Spinal cord (tissue), 9 donors: ENCODE measurements at regions not wholly inside any gene's neighbourhood (a gene's known extent, or its start where the extent isn't known, plus 50 kb on each side); places are given as distances from the start of the nearest gene placed in this dataset.

Experiments
- DNase-seq, 6 donors: peaks; one replicate each; pipeline versions ENCODE4 v3.0.0 to v3.0.0-alpha.2; 2013 to 2015; ENCODE audit warnings: low spot score in 6 of 6, low read depth in 4 of 6
- H3K27ac ChIP-seq: one replicate; pipeline ENCODE4 v1.5.1; 2013; ENCODE audit warnings: low read depth, low read length, control low read depth
- H3K27me3 ChIP-seq: one replicate; pipeline ENCODE4 v1.6.1; 2013; ENCODE audit warnings: low read length; ENCODE audit not compliant: control insufficient read depth, insufficient read depth
- H3K36me3 ChIP-seq: one replicate; pipeline ENCODE4 v1.6.1; 2013; ENCODE audit warnings: low read length; ENCODE audit not compliant: control insufficient read depth, insufficient read depth
- H3K4me1 ChIP-seq: one replicate; pipeline ENCODE4 v1.6.1; 2013; ENCODE audit warnings: low read length; ENCODE audit not compliant: control insufficient read depth, insufficient read depth
- H3K4me3 ChIP-seq: one replicate; pipeline ENCODE4 v1.5.1; 2013; ENCODE audit warnings: low read depth, low read length, control low read depth
- H3K9me3 ChIP-seq: one replicate; pipeline ENCODE4 v1.6.1; 2013; ENCODE audit warnings: low read length; ENCODE audit not compliant: control insufficient read depth, insufficient read depth
- WGBS: methylation state at CpG from one replicate; pipeline ENCODE4 v1.1.5; 2013; ENCODE audit warnings: missing lambda C conversion rate; ENCODE audit not compliant: insufficient coverage; 5-methylcytosine and 5-hydroxymethylcytosine counted together
- donor health status: healthy.

GRCh38 chr4:155529716-155530115, 136.9 kb upstream of the GUCY1A1 start:
- Histone ChIP-seq H3K27me3 (no peaks in the 10 kb centered on the region), H3K9me3 (no peaks in the 10 kb centered on the region), H3K4me3 (no peak overlapping the region), H3K4me1 (no peaks in the 10 kb centered on the region), H3K27ac (no peak overlapping the region), H3K36me3 (no peaks in the 10 kb centered on the region)
- WGBS = no CpG with 5 or more reads among the region's 3 CpGs
- no peak for DNase-seq

- H3K9me3 ChIP-seq = no peaks in the 10 kb centered on the region
- DNase-seq = peak in 1 of 6 donors; percentile 54
- no peaks in the 10 kb centered on the region for H3K36me3 ChIP-seq
- H3K4me3 ChIP-seq = no peak overlapping the region
- no CpG with 5 or more reads among the region's 3 CpGs for WGBS
- no peaks in the 10 kb centered on the region for H3K4me1 ChIP-seq
- H3K27ac ChIP-seq = no peak overlapping the region
- no peaks in the 10 kb centered on the region for H3K27me3 ChIP-seq
Measured at GRCh38 chr4:155529272-155529671, 137.4 kb upstream of the GUCY1A1 start.

DNA sequence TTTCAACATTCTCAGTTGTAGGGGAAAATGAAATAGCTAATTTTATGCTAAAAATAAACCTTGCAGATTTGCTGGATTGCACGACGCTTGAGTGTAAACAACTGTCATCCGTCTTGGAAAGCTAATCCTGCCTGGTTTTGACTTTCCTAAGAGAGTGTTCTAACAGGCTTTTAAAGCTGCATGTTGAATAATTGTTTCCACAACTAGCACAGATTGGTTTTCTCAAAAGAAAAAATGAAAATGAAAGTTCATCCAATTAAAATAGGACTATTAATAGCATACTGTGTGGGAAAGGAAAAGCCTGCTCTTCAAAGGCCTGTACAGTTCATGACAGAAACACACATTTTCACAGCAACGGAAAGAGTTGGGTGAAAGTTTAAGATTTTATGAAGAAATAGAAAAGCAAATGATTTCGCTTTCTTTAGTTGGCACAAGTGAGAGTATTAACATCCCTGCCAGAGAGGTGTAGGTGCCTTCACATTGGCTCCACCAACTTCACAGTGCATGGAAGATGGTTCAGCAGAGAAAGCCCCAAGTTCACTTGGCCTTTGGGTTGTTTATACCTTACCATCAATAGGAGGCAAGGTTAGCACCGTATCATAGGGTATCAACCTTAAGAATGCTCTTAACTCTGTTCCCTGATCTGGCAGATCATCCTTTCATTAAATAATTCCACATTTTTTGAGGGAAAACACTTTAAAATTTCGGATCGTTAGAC, 140.0 kb upstream of the GUCY1A1 start:
- H3K9me3 ChIP-seq = no peaks in the 10 kb centered on the region
- peak overlapping the region; percentile 58 for H3K27ac ChIP-seq
- H3K4me1 ChIP-seq = no peaks in the 10 kb centered on the region
- no peaks in the 10 kb centered on the region for H3K36me3 ChIP-seq
- H3K27me3 ChIP-seq = no peaks in the 10 kb centered on the region
- no peak overlapping the region for H3K4me3 ChIP-seq
- WGBS = 22% methylated on average over 3 of the region's 8 CpGs
- DNase-seq = peak in 1 of 6 donors; percentile 89

- no peak overlapping the region for H3K4me3 ChIP-seq
- H3K27ac ChIP-seq = no peak overlapping the region
- no peaks in the 10 kb centered on the region for H3K9me3 ChIP-seq
- no peaks in the 10 kb centered on the region for H3K36me3 ChIP-seq
- H3K4me1 ChIP-seq = no peaks in the 10 kb centered on the region
- no peaks in the 10 kb centered on the region for H3K27me3 ChIP-seq
- WGBS = 89% methylated on average over 2 of the region's 3 CpGs
- no peak for DNase-seq
Measured at GRCh38 chr4:155524926-155525455, 141.7 kb upstream of the GUCY1A1 start.

DNA sequence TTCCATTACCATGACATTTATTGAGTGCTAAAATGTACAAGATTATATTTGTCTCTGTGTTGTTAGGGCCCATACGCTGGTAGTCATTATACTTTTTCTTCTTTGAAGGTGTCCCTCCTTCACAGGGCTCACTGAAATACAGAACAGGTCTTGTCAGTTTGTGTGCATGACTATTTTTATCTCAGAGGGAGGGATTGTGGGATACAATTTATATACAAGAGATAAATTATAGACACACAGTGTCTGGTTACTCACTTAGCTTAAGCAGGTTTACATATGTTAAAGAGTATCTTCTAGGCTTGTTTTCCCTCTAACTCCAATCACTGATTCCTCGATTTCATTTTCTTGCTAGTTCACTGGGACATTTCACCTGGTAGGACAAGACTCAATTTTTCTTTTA, 143.3 kb upstream of the GUCY1A1 start:
- H3K4me3 ChIP-seq = no peak overlapping the region
- H3K27ac ChIP-seq = no peak overlapping the region
- no peaks in the 10 kb centered on the region for H3K27me3 ChIP-seq
- H3K4me1 ChIP-seq = no peaks in the 10 kb centered on the region
- DNase-seq = no peak
- H3K36me3 ChIP-seq = no peaks in the 10 kb centered on the region
- 100% methylated on average over 1 of the region's 2 CpGs for WGBS
- no peaks in the 10 kb centered on the region for H3K9me3 ChIP-seq

DNA sequence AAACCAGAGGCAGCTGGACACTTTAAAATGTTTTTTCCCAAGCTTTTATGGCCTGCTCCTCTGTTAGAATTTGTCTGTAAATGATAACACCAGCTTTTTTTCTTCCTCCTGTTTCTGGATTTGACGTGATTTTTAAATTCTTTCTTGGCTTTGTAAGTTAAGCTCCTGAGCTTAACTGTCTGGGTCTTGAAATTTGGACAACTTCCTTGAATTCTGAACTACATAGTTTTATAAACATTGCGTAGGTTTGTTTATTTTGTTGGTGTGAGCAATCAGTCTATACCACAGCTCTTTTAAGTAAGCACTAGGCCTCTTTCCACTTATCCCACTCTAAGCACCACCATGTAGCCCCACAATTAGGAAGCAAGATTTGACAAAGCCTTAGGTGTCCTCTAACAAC, 144.4 kb upstream of the GUCY1A1 start:
- no peak for DNase-seq
- no peak overlapping the region for H3K27ac ChIP-seq
- no CpG with 5 or more reads among the region's 2 CpGs for WGBS

GRCh38 chr4:155521382-155521781, 144.6 kb upstream of the MAP9 start:
- Histone ChIP-seq H3K4me1 (no peaks in the 10 kb centered on the region), H3K9me3 (no peaks in the 10 kb centered on the region), H3K27ac (no peak overlapping the region), H3K36me3 (no peaks in the 10 kb centered on the region), H3K4me3 (no peak overlapping the region), H3K27me3 (no peaks in the 10 kb centered on the region)
- DNase-seq = no peak
- WGBS = 88% methylated on average over 7 of the region's 7 CpGs

More for the DNA sequence above, 144.4 kb upstream of the GUCY1A1 start:
- Histone ChIP-seq H3K4me1 (no peaks in the 10 kb centered on the region), H3K27me3 (no peaks in the 10 kb centered on the region), H3K36me3 (no peaks in the 10 kb centered on the region), H3K9me3 (no peaks in the 10 kb centered on the region), H3K4me3 (no peak overlapping the region)

DNA sequence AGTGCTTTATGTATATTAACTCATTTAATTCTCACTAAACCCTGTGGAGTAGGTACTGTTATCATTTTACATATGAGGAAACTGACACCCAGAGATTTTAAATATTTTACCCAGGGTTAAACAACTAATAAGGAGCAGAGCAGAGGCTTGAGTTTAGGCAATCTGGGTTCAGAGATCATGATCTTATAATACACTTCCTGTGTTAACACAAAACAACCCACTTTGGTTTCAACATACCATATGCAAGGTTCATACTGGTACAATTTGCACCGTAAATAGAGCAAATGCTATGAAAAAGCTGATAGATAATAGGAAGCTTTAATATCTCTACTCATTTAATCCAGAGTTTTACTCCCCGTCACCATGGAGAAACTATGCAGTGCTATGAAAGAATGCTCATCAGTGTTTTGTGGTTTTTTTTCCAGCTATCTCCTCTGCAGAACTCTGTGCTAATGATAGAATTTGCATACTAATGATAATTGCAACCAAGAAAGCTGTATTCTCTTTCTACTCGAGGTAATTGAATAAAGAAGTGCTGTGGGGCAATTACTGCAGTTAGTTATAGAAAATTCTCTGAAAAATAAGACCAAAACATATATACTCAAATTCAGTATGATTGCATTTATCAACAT, 138.8 kb upstream of the MAP9 start:
- no CpG with 5 or more reads among the region's 3 CpGs for WGBS
- no peaks in the 10 kb centered on the region for H3K36me3 ChIP-seq
- H3K27me3 ChIP-seq = no peaks in the 10 kb centered on the region
- no peaks in the 10 kb centered on the region for H3K4me1 ChIP-seq
- H3K4me3 ChIP-seq = no peak overlapping the region
- no peaks in the 10 kb centered on the region for H3K9me3 ChIP-seq
- DNase-seq = peak in 1 of 6 donors; percentile 93
- H3K27ac ChIP-seq = no peak overlapping the region

- Histone ChIP-seq H3K9me3 (no peaks in the 10 kb centered on the region), H3K27me3 (no peaks in the 10 kb centered on the region), H3K4me3 (no peak overlapping the region), H3K27ac (no peak overlapping the region), H3K4me1 (no peaks in the 10 kb centered on the region), H3K36me3 (no peaks in the 10 kb centered on the region)
- 100% methylated on average over 1 of the region's 2 CpGs for WGBS
- DNase-seq = no peak
Measured at GRCh38 chr4:155514628-155515027, 137.9 kb upstream of the MAP9 start.

GRCh38 chr4:155512817-155513216, 136.1 kb upstream of the MAP9 start:
- no peak for DNase-seq
- Histone ChIP-seq H3K9me3 (no peaks in the 10 kb centered on the region), H3K4me3 (no peak overlapping the region), H3K27me3 (no peaks in the 10 kb centered on the region), H3K36me3 (no peaks in the 10 kb centered on the region), H3K27ac (no peak overlapping the region), H3K4me1 (no peaks in the 10 kb centered on the region)
- WGBS = 100% methylated on average over 3 of the region's 5 CpGs
